ENCODE measurements at regions not wholly inside any gene's neighbourhood (a gene's known extent, or its start where the extent isn't known, plus 50 kb on each side); places are given as distances from the start of the nearest gene placed in this dataset.

GRCh38 chr13:103161476-103161875 is 95.3 kb upstream of the SLC10A2 start:
- H4K91ac ChIP-seq (replicated peaks; ENCODE audit: insufficient read length, low read length): no peak overlapping the region
- no peaks in the 10 kb centered on the region for H3K79me1 ChIP-seq (ENCODE audit: low read depth, low read length)
- H2BK5ac ChIP-seq (ENCODE audit: low read depth, low read length): no peak overlapping the region
- H3K4ac ChIP-seq (replicated peaks; ENCODE audit: insufficient read length, low read depth, low read length): no peak overlapping the region
- H3K14ac ChIP-seq (ENCODE audit: insufficient read length): no peak overlapping the region
- H2BK15ac ChIP-seq (ENCODE audit: low read length): no peak overlapping the region
- H3K4me2 ChIP-seq (ENCODE audit: insufficient read depth in 1 of 2, low read depth in 2 of 2, low read length in 2 of 2): no peak overlapping the region
- H3K36me3 ChIP-seq (ENCODE audit: control insufficient read depth in 2 of 4, insufficient read depth in 4 of 4, low read length in 3 of 4): no peaks in the 10 kb centered on the region
- H3K4me3 ChIP-seq (ENCODE audit: extremely low read depth in 1 of 4, insufficient read depth in 2 of 4, low read depth in 3 of 4, low read length in 4 of 4): no peak overlapping the region
- H2BK12ac ChIP-seq (ENCODE audit: low read depth, low read length): no peak overlapping the region
- no peaks in the 10 kb centered on the region for H3K23me2 ChIP-seq (ENCODE audit: low read depth, low read length)
- TF ChIP-seq EZH2 (IDR thresholded peaks at IDR 0.05; ENCODE audit: low read depth, low read length, severe bottlenecking) (no peak), TCF12 (IDR thresholded peaks at IDR 0.05; ENCODE audit: low read depth, low read length) (no peak), BACH1 (IDR thresholded peaks at IDR 0.05; ENCODE audit: low read length) (no peak), SIX5 (IDR thresholded peaks at IDR 0.05; ENCODE audit: low read depth, low read length) (no peak), GTF2F1 (IDR thresholded peaks at IDR 0.05; ENCODE audit: borderline replicate concordance, low read depth, low read length) (no peak), SUZ12 (IDR thresholded peaks at IDR 0.05; ENCODE audit: low read length) (no peak), NANOG (IDR thresholded peaks at IDR 0.05; ENCODE audit: insufficient read depth, low read depth, low read length, poor library complexity, severe bottlenecking) (no peak), CBX5 (IDR thresholded peaks at IDR 0.05; ENCODE audit: low read depth, low read length) (no peak), RNF2 (IDR thresholded peaks at IDR 0.05; ENCODE audit: borderline replicate concordance, low read depth, low read length, missing control alignments, poor library complexity, severe bottlenecking) (no peak), RBBP5 (IDR thresholded peaks at IDR 0.05; ENCODE audit: borderline replicate concordance, low read depth, low read length) (no peak), ASH2L (IDR thresholded peaks at IDR 0.05; ENCODE audit: low read length) (no peak), CBX8 (IDR thresholded peaks at IDR 0.05; ENCODE audit: borderline replicate concordance, low read depth, low read length) (no peak)
- TF ChIP-seq, protein P1, sequence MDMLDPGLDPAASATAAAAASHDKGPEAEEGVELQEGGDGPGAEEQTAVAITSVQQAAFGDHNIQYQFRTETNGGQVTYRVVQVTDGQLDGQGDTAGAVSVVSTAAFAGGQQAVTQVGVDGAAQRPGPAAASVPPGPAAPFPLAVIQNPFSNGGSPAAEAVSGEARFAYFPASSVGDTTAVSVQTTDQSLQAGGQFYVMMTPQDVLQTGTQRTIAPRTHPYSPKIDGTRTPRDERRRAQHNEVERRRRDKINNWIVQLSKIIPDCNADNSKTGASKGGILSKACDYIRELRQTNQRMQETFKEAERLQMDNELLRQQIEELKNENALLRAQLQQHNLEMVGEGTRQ (IDR thresholded peaks at IDR 0.05; ENCODE audit: low read length): no peak
- no peak overlapping the region for H3K9ac ChIP-seq (replicated peaks in 1 of 4; ENCODE audit: extremely low read depth in 1 of 4, low read depth in 3 of 4, low read length in 3 of 4)
- no peak overlapping the region for H4K8ac ChIP-seq (ENCODE audit: extremely low read depth, insufficient read depth, low read length)
- no peaks in the 10 kb centered on the region; a peak in 1 of 7 replicates for H3K27me3 ChIP-seq (replicated peaks in 1 of 4; ENCODE audit: control insufficient read depth in 3 of 4, extremely low read depth in 1 of 4, insufficient read depth in 3 of 4, low read length in 3 of 4)
- no peak overlapping the region for H2AK5ac ChIP-seq (ENCODE audit: low read depth, low read length)
- WGBS, 2 experiments (ENCODE audit: extremely low coverage in 1 of 2, insufficient coverage in 1 of 2, insufficient read length in 1 of 2, insufficient replicate concordance in 2 of 2, low coverage in 1 of 2, low lambda C conversion rate in 2 of 2, missing lambda C conversion rate in 1 of 2): 92% methylated on average over 3 of the region's 3 CpGs; no CpG with 5 or more reads in 1 of the 2 experiments
- no peak overlapping the region for H3K23ac ChIP-seq (ENCODE audit: insufficient read length)
- H2AFZ ChIP-seq (ENCODE audit: low read length): no peak overlapping the region
- H4K20me1 ChIP-seq (replicated peaks in 1 of 2; ENCODE audit: control insufficient read depth in 1 of 2, insufficient read depth in 2 of 2, low read length in 2 of 2): no peaks in the 10 kb centered on the region
- no peak overlapping the region for H4K5ac ChIP-seq (ENCODE audit: insufficient read length, low read depth, low read length)
- H3K4me1 ChIP-seq (replicated peaks in 1 of 4; ENCODE audit: control insufficient read depth in 3 of 4, insufficient read depth in 4 of 4, low read length in 3 of 4): no peaks in the 10 kb centered on the region; a peak in 1 of 7 replicates
- no peak overlapping the region for H3K18ac ChIP-seq (ENCODE audit: extremely low read depth, low read length)
- ChIA-PET CTCF (ENCODE audit: partially characterized antibody) (no interaction called here), POLR2A (ENCODE audit: partially characterized antibody) (no interaction called here)
- H2BK20ac ChIP-seq (ENCODE audit: low read length): no peak overlapping the region
- H3K79me2 ChIP-seq (ENCODE audit: control insufficient read depth in 1 of 2, insufficient read depth in 2 of 2, low read length in 2 of 2): no peaks in the 10 kb centered on the region
- H3K9me3 ChIP-seq (ENCODE audit: insufficient read depth in 2 of 2, low read depth in 1 of 2, low read length in 1 of 2): peaks cover 0 to 3% of the 10 kb centered on the region in 2 experiments; a peak in 2 of 4 replicates
- DNase-seq (ENCODE audit: low read depth in 1 of 2, low spot score in 2 of 2): no peak
- no peak overlapping the region for H3K27ac ChIP-seq (ENCODE audit: low read depth, low read length)
- FAIRE-seq: no peak
- no peak overlapping the region for H2BK120ac ChIP-seq (replicated peaks; ENCODE audit: low read depth, low read length)
- H3K56ac ChIP-seq (replicated peaks; ENCODE audit: insufficient read length, low read depth, low read length): no peak overlapping the region
